H1 (cell line): ENCODE measurements at regions not wholly inside any gene's neighbourhood (a gene's known extent, or its start where the extent isn't known, plus 50 kb on each side); places are given as distances from the start of the nearest gene placed in this dataset.

Experiments
- CTCF ChIA-PET: fragments of 300-600 bp; sonication (Branson Sonifier 250); formaldehyde crosslinking; loops from one replicate; lab custom pipeline; 2021; ENCODE audit not compliant: partially characterized antibody; lab: Charles Lee
- POLR2A ChIA-PET: fragments of 300-600 bp; sonication (Branson Sonifier 250); formaldehyde crosslinking; loops from one replicate; lab custom pipeline; 2021; ENCODE audit warnings: inconsistent platforms; ENCODE audit not compliant: partially characterized antibody; lab: Charles Lee
- DNase-seq, 2 experiments: peaks; one replicate each; pipeline versions ENCODE4 v3.0.0 to v3.0.0-alpha.2; 2010 to 2022; ENCODE audit warnings: low spot score in 2 of 2, low read depth in 1 of 2, mixed read lengths in 1 of 2
- FAIRE-seq: peaks from 2 replicates; lab custom pipeline; 2011; peaks lifted over from hg19 to GRCh38; lab: Jason Lieb, UNC
- H2AFZ ChIP-seq: 2 replicates; pipeline ENCODE4 v1.8.1; 2012; ENCODE audit warnings: low read length, inconsistent platforms
- H2AK5ac ChIP-seq: 2 replicates; pipeline ENCODE4 v1.6.1; 2013; ENCODE audit warnings: low read depth, low read length
- H2BK120ac ChIP-seq: replicated peaks from 2 replicates; pipeline ENCODE3; 2013; ENCODE audit warnings: low read depth, low read length, inconsistent platforms
- H2BK12ac ChIP-seq: 2 replicates; pipeline ENCODE4 v1.6.1; 2013; ENCODE audit warnings: low read depth, low read length
- H2BK15ac ChIP-seq: 2 replicates; pipeline ENCODE4 v1.6.1; 2013; ENCODE audit warnings: low read length
- H2BK20ac ChIP-seq: 2 replicates; pipeline ENCODE4 v1.6.1; 2013; ENCODE audit warnings: low read length
- H2BK5ac ChIP-seq: 2 replicates; pipeline ENCODE4 v1.6.1; 2013; ENCODE audit warnings: low read depth, low read length
- H3K14ac ChIP-seq: 2 replicates; pipeline ENCODE4 v1.6.1; 2013; ENCODE audit warnings: inconsistent platforms; ENCODE audit not compliant: insufficient read length
- H3K18ac ChIP-seq: 2 replicates; pipeline ENCODE4 v1.6.1; 2013; ENCODE audit warnings: low read length; ENCODE audit errors: extremely low read depth
- H3K23ac ChIP-seq: 2 replicates; pipeline ENCODE4 v1.6.1; 2013; ENCODE audit warnings: inconsistent platforms; ENCODE audit not compliant: insufficient read length
- H3K23me2 ChIP-seq: 2 replicates; pipeline ENCODE4 v1.6.1; 2013; ENCODE audit warnings: low read depth, low read length
- H3K27ac ChIP-seq: 2 replicates; pipeline ENCODE4 v1.6.1; 2011; ENCODE audit warnings: low read depth, low read length, inconsistent platforms
- H3K27me3 ChIP-seq, 4 experiments: replicated peaks in 1 of 4; 1 replicate in 1 of 4; 2 replicates in 3 of 4; pipeline versions ENCODE4 v1.6.1 to v1.8.1; 2011 to 2013; ENCODE audit warnings: low read length in 3 of 4, mild to moderate bottlenecking in 3 of 4, inconsistent platforms in 2 of 4, mixed read lengths in 2 of 4, moderate library complexity in 1 of 4; ENCODE audit not compliant: control insufficient read depth in 3 of 4, insufficient read depth in 3 of 4; ENCODE audit errors: extremely low read depth in 1 of 4
- H3K36me3 ChIP-seq, 4 experiments: 2 replicates each; pipeline versions ENCODE4 v1.6.1 to v1.8.1; 2011 to 2013; ENCODE audit warnings: mild to moderate bottlenecking in 4 of 4, low read length in 3 of 4, moderate library complexity in 2 of 4, control low read depth in 1 of 4, inconsistent platforms in 1 of 4; ENCODE audit not compliant: insufficient read depth in 4 of 4, control insufficient read depth in 2 of 4
- H3K4ac ChIP-seq: replicated peaks from 2 replicates; pipeline ENCODE3; 2013; ENCODE audit warnings: low read length, low read depth, mixed read lengths, inconsistent platforms; ENCODE audit not compliant: insufficient read length
- H3K4me1 ChIP-seq, 4 experiments: replicated peaks in 1 of 4; 1 replicate in 1 of 4; 2 replicates in 3 of 4; pipeline versions ENCODE4 v1.6.1 to v1.8.1; 2011 to 2013; ENCODE audit warnings: low read length in 3 of 4, inconsistent platforms in 2 of 4, mixed read lengths in 1 of 4; ENCODE audit not compliant: insufficient read depth in 4 of 4, control insufficient read depth in 3 of 4
- H3K4me2 ChIP-seq, 2 experiments: 2 replicates each; pipeline versions ENCODE4 v1.6.1 to v1.8.1; 2011 to 2013; ENCODE audit warnings: low read depth in 2 of 2, low read length in 2 of 2, control low read depth in 1 of 2, inconsistent platforms in 1 of 2, mild to moderate bottlenecking in 1 of 2; ENCODE audit not compliant: insufficient read depth in 1 of 2
- H3K4me3 ChIP-seq, 4 experiments: fragments of 200-600, 300-600 bp in 1 of 4; sonication (generic), shearing (Covaris generic), sonication (Bioruptor Twin) in 1 of 4; 2 replicates each; pipeline versions ENCODE4 v1.5.1 to v1.8.1; 2011 to 2016; ENCODE audit warnings: low read length in 4 of 4, low read depth in 3 of 4, control low read depth in 2 of 4, inconsistent platforms in 2 of 4, mild to moderate bottlenecking in 2 of 4, mixed read lengths in 1 of 4, moderate library complexity in 1 of 4; ENCODE audit not compliant: insufficient read depth in 2 of 4; ENCODE audit errors: extremely low read depth in 1 of 4
- H3K56ac ChIP-seq: replicated peaks from 2 replicates; pipeline ENCODE3; 2013; ENCODE audit warnings: low read depth, mild to moderate bottlenecking, mixed read lengths, low read length, inconsistent platforms; ENCODE audit not compliant: insufficient read length
- H3K79me1 ChIP-seq: 2 replicates; pipeline ENCODE4 v1.6.1; 2013; ENCODE audit warnings: low read depth, low read length, control low read depth
- H3K79me2 ChIP-seq, 2 experiments: 2 replicates each; pipeline versions ENCODE4 v1.6.1 to v1.8.1; 2012 to 2013; ENCODE audit warnings: low read length in 2 of 2, mild to moderate bottlenecking in 2 of 2, inconsistent platforms in 1 of 2; ENCODE audit not compliant: insufficient read depth in 2 of 2, control insufficient read depth in 1 of 2
- H3K9ac ChIP-seq, 4 experiments: replicated peaks in 1 of 4; 1 replicate in 1 of 4; 2 replicates in 3 of 4; pipeline versions ENCODE4 v1.6.1 to v1.8.1; 2011 to 2013; ENCODE audit warnings: low read depth in 3 of 4, low read length in 3 of 4, control low read depth in 2 of 4, mild to moderate bottlenecking in 2 of 4, moderate library complexity in 2 of 4, inconsistent platforms in 1 of 4; ENCODE audit errors: extremely low read depth in 1 of 4
- H3K9me3 ChIP-seq, 2 experiments: 2 replicates each; pipeline versions ENCODE4 v1.6.1 to v1.8.1; 2012 to 2013; ENCODE audit warnings: mild to moderate bottlenecking in 2 of 2, moderate library complexity in 2 of 2, control low read depth in 1 of 2, inconsistent platforms in 1 of 2, low read depth in 1 of 2, low read length in 1 of 2, mixed read lengths in 1 of 2; ENCODE audit not compliant: insufficient read depth in 2 of 2
- H4K20me1 ChIP-seq, 2 experiments: replicated peaks in 1 of 2; 2 replicates each; pipeline versions ENCODE3 to v1.8.1; 2011 to 2013; ENCODE audit warnings: inconsistent platforms in 2 of 2, low read length in 2 of 2, mild to moderate bottlenecking in 1 of 2; ENCODE audit not compliant: insufficient read depth in 2 of 2, control insufficient read depth in 1 of 2
- H4K5ac ChIP-seq: 2 replicates; pipeline ENCODE4 v1.6.1; 2013; ENCODE audit warnings: low read length, low read depth, mixed read lengths, inconsistent platforms; ENCODE audit not compliant: insufficient read length
- H4K8ac ChIP-seq: 2 replicates; pipeline ENCODE4 v1.8.0; 2013; ENCODE audit warnings: mild to moderate bottlenecking, moderate library complexity, low read length, inconsistent platforms; ENCODE audit not compliant: insufficient read depth; ENCODE audit errors: extremely low read depth
- H4K91ac ChIP-seq: replicated peaks from 2 replicates; pipeline ENCODE3; 2013; ENCODE audit warnings: low read length, mixed read lengths, inconsistent platforms; ENCODE audit not compliant: insufficient read length
- HDAC6 ChIP-seq: IDR thresholded peaks from one replicate; pipeline ENCODE4 v1.7.1; 2012; ENCODE audit warnings: low read depth, mild to moderate bottlenecking, inconsistent platforms, low read length, moderate library complexity
- KDM4A ChIP-seq: IDR thresholded peaks from one replicate; pipeline ENCODE4 v1.7.1; 2012; ENCODE audit warnings: low read depth, mild to moderate bottlenecking, moderate library complexity, low read length, inconsistent platforms; ENCODE audit not compliant: severe bottlenecking
- MAFK ChIP-seq: IDR thresholded peaks from 2 replicates; pipeline ENCODE4 v1.6.1; 2012; ENCODE audit warnings: low read depth, mild to moderate bottlenecking, improper control_type of control experiment, low read length
- SUZ12 ChIP-seq: fragments of 200-600 bp; sonication (generic); IDR thresholded peaks from 2 replicates; pipeline ENCODE4 v1.6.1; 2012; ENCODE audit warnings: mild to moderate bottlenecking, inconsistent platforms, low read length, moderate library complexity, mixed read lengths
- YY1 ChIP-seq: IDR thresholded peaks from 2 replicates; pipeline ENCODE4 v1.6.1; 2011; ENCODE audit warnings: low read depth, mild to moderate bottlenecking, low read length
- WGBS, 2 experiments: shearing (Covaris generic) in 1 of 2; methylation state at CpG; one replicate each; pipeline versions ENCODE4 v1.1.6 to v1.1.7; 2013 to 2015; ENCODE audit warnings: low lambda C conversion rate in 2 of 2, mixed read lengths in 2 of 2, inconsistent platforms in 1 of 2, low coverage in 1 of 2, missing lambda C conversion rate in 1 of 2; ENCODE audit not compliant: insufficient replicate concordance in 2 of 2, insufficient coverage in 1 of 2, insufficient read length in 1 of 2; ENCODE audit errors: extremely low coverage in 1 of 2, missing lambda C conversion rate in 1 of 2; 5-methylcytosine and 5-hydroxymethylcytosine counted together
- TF ChIP-seq, protein P1 (sequence below): IDR thresholded peaks from 2 replicates; pipeline ENCODE4 v1.6.1; 2011; ENCODE audit warnings: low read depth, mild to moderate bottlenecking, low read length; ENCODE audit not compliant: insufficient read depth
- TF ChIP-seq, protein P2 (sequence below): IDR thresholded peaks from 2 replicates; pipeline ENCODE4 v1.6.1; 2011; ENCODE audit warnings: low read length, improper control_type of control experiment
- TF ChIP-seq, protein P3 (sequence below): IDR thresholded peaks from 2 replicates; pipeline ENCODE4 v1.6.1; 2012; ENCODE audit warnings: inconsistent platforms
- TF ChIP-seq, protein P4 (sequence below): IDR thresholded peaks from 2 replicates; pipeline ENCODE4 v1.6.1; 2012; ENCODE audit warnings: inconsistent platforms
- TF ChIP-seq, protein P5 (sequence below): IDR thresholded peaks from 2 replicates; pipeline ENCODE4 v1.6.1; 2012; ENCODE audit warnings: low read length, inconsistent platforms

DNA sequence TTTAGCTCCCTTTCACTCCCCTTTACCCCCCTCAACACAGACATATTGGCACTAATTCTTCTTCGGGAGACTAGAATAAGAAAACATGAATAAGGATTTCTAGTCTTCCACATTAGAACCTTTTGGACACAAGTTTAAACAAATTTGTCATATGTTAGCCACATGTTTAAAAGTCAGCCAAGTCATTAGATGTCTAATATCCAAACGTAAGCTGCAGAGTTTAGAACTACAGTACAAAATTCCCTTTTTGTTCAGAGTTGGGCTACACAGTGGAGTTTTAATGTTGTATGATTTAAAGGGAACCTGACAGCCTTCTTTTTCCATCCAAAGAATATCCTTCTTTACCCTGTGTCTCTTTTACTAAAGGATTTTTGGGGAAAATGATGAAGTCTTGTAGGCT, 79.8 kb downstream of the PDE6H start:
- no peaks in the 10 kb centered on the region for H3K23me2 ChIP-seq
- no peak overlapping the region for H2BK20ac ChIP-seq
- no peak overlapping the region for H3K4ac ChIP-seq
- no peaks in the 10 kb centered on the region for H3K79me1 ChIP-seq
- no peaks in the 10 kb centered on the region for H3K9me3 ChIP-seq
- H3K56ac ChIP-seq: no peak overlapping the region
- DNase-seq (no peak), FAIRE-seq (no peak)
- no peak overlapping the region for H3K18ac ChIP-seq
- no peak overlapping the region for H3K9ac ChIP-seq
- no peak overlapping the region for H2BK120ac ChIP-seq
- no peak overlapping the region for H2BK15ac ChIP-seq
- H4K20me1 ChIP-seq: no peaks in the 10 kb centered on the region
- H3K36me3 ChIP-seq: no peaks in the 10 kb centered on the region
- H3K79me2 ChIP-seq: no peaks in the 10 kb centered on the region
- no peak overlapping the region for H2BK12ac ChIP-seq
- no peak overlapping the region for H2AK5ac ChIP-seq
- no peak overlapping the region for H3K23ac ChIP-seq
- no peak overlapping the region for H3K14ac ChIP-seq
- ChIA-PET POLR2A (no interaction called here), CTCF (interaction anchor here (1.5 kb wide), 1 partner anchor 16 kb away, joined by 3 read pairs; no protein-coding TSS in a partner anchor)
- no peak overlapping the region for H4K8ac ChIP-seq
- 92% methylated on average over 2 of the region's 2 CpGs; no CpG with 5 or more reads in 1 of the 2 experiments for WGBS, 2 experiments
- H4K91ac ChIP-seq: no peak overlapping the region
- H3K4me3 ChIP-seq: no peak overlapping the region
- no peak overlapping the region for H4K5ac ChIP-seq
- no peak overlapping the region for H2BK5ac ChIP-seq
- no peak overlapping the region for H3K4me2 ChIP-seq
- no peaks in the 10 kb centered on the region for H3K27me3 ChIP-seq
- no peak overlapping the region for H2AFZ ChIP-seq
- no peak overlapping the region for H3K27ac ChIP-seq
- no peaks in the 10 kb centered on the region for H3K4me1 ChIP-seq
- TF ChIP-seq MAFK (no peak), YY1 (no peak), HDAC6 (no peak), SUZ12 (no peak), KDM4A (no peak)
- TF ChIP-seq, protein P1, sequence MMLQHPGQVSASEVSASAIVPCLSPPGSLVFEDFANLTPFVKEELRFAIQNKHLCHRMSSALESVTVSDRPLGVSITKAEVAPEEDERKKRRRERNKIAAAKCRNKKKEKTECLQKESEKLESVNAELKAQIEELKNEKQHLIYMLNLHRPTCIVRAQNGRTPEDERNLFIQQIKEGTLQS: no peak
- TF ChIP-seq, protein P2, sequence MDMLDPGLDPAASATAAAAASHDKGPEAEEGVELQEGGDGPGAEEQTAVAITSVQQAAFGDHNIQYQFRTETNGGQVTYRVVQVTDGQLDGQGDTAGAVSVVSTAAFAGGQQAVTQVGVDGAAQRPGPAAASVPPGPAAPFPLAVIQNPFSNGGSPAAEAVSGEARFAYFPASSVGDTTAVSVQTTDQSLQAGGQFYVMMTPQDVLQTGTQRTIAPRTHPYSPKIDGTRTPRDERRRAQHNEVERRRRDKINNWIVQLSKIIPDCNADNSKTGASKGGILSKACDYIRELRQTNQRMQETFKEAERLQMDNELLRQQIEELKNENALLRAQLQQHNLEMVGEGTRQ: no peak
- TF ChIP-seq, protein P3, sequence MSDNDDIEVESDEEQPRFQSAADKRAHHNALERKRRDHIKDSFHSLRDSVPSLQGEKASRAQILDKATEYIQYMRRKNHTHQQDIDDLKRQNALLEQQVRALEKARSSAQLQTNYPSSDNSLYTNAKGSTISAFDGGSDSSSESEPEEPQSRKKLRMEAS: no peak
- TF ChIP-seq, protein P4, sequence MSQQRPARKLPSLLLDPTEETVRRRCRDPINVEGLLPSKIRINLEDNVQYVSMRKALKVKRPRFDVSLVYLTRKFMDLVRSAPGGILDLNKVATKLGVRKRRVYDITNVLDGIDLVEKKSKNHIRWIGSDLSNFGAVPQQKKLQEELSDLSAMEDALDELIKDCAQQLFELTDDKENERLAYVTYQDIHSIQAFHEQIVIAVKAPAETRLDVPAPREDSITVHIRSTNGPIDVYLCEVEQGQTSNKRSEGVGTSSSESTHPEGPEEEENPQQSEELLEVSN: no peak
- TF ChIP-seq, protein P5, sequence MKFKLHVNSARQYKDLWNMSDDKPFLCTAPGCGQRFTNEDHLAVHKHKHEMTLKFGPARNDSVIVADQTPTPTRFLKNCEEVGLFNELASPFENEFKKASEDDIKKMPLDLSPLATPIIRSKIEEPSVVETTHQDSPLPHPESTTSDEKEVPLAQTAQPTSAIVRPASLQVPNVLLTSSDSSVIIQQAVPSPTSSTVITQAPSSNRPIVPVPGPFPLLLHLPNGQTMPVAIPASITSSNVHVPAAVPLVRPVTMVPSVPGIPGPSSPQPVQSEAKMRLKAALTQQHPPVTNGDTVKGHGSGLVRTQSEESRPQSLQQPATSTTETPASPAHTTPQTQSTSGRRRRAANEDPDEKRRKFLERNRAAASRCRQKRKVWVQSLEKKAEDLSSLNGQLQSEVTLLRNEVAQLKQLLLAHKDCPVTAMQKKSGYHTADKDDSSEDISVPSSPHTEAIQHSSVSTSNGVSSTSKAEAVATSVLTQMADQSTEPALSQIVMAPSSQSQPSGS: no peak
